ENCODE measurements at regions not wholly inside any gene's neighbourhood (a gene's known extent, or its start where the extent isn't known, plus 50 kb on each side); places are given as distances from the start of the nearest gene placed in this dataset.

GRCh38 chr3:5304789-5305683, 117.5 kb downstream of the EDEM1 start:
- peak; percentile 18 for DNase-seq

- no peak for DNase-seq
Measured at GRCh38 chr3:5305684-5305989, 118.1 kb downstream of the EDEM1 start.

- DNase-seq = no peak
Measured at GRCh38 chr3:5309171-5309570, 121.7 kb downstream of the EDEM1 start.

- no peak for DNase-seq
Measured at GRCh38 chr3:5309602-5310001, 122.1 kb downstream of the EDEM1 start.

GRCh38 chr3:5310509-5310908, 123.0 kb downstream of the EDEM1 start:
- DNase-seq = no peak

GRCh38 chr3:5312290-5312689, 124.8 kb downstream of the EDEM1 start:
- DNase-seq = no peak

GRCh38 chr3:5314897-5315296, 127.4 kb downstream of the EDEM1 start:
- no peak for DNase-seq

GRCh38 chr3:5317557-5317956, 130.1 kb downstream of the EDEM1 start:
- no peak for DNase-seq

GRCh38 chr3:5319454-5319853, 131.9 kb downstream of the EDEM1 start:
- DNase-seq = no peak

GRCh38 chr3:5321666-5322340, 134.3 kb downstream of the EDEM1 start:
- DNase-seq = no peak

GRCh38 chr3:5324780-5325179, 137.3 kb downstream of the EDEM1 start:
- no peak for DNase-seq

- DNase-seq = no peak
Measured at GRCh38 chr3:5330152-5330810, 142.8 kb downstream of the EDEM1 start.

- no peak for DNase-seq
Measured at GRCh38 chr3:5331567-5332269, 144.2 kb downstream of the EDEM1 start.

- no peak for DNase-seq
Measured at GRCh38 chr3:5332270-5332956, 144.9 kb downstream of the EDEM1 start.

GRCh38 chr3:5339967-5340535, 152.5 kb downstream of the EDEM1 start:
- no peak for DNase-seq

- no peak for DNase-seq
Measured at GRCh38 chr3:5341610-5342009, 154.1 kb downstream of the EDEM1 start.

GRCh38 chr3:5343459-5343858, 156.0 kb downstream of the EDEM1 start:
- DNase-seq = no peak

- no peak for DNase-seq
Measured at GRCh38 chr3:5344707-5345106, 157.2 kb downstream of the EDEM1 start.

GRCh38 chr3:5347486-5347885, 160.0 kb downstream of the EDEM1 start:
- DNase-seq = peak; percentile 33

- no peak for DNase-seq
Measured at GRCh38 chr3:5348229-5348902, 160.9 kb downstream of the EDEM1 start.

GRCh38 chr3:5349343-5349742, 161.8 kb downstream of the EDEM1 start:
- no peak for DNase-seq

GRCh38 chr3:5357089-5357488, 169.6 kb downstream of the EDEM1 start:
- no peak for DNase-seq

Measured in COR-L47 (cell line).